GM12872 (cell line): ENCODE measurements at regions not wholly inside any gene's neighbourhood (a gene's known extent, or its start where the extent isn't known, plus 50 kb on each side); places are given as distances from the start of the nearest gene placed in this dataset.

Source experiments
- TF ChIP-seq, protein P1 (sequence below): IDR thresholded peaks from 3 replicates; pipeline ENCODE4 v1.5.1; 2011; ENCODE audit warnings: low read depth, mild to moderate bottlenecking, low read length, moderate library complexity; ENCODE audit not compliant: insufficient read depth

DNA sequence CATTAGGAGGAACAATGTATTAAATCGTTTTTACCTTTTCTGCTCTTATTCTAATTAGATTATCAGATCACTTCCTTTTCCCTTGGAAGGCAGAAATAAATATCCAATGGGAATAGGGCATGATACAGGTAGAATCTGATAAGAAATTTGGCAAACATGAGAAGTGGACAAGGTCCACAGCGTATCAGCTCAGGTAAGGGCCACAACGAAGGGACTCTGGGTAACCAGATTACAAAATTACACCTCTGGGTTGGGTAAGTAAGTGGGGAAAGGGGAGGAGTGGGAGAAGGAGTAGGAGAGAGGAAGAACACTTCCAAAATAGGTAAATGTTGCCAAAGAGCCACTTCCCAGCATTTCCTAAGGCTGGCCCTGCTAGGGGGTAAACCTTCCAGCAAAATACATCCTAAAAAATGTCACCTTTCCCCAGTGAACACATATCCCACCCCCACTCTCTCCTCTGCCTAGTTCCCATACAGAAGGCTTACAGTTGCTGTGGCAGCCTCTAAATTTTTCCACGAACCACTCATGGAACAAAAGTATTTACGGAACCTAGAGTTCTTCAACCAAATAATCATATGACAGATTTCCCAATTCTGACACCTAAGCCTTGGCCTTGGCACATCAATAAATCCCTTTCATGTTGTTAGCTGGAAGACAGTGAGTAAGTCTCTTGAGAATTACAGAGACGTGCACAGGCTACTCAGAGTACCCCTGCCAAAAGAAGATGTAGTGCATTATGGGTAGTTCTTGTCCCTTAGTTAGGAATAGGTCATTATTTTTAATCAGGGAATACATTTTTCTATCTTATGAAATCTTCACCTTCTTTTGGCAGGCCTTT lies 51.5 kb upstream of the DLX6 start:
- TF ChIP-seq, protein P1, sequence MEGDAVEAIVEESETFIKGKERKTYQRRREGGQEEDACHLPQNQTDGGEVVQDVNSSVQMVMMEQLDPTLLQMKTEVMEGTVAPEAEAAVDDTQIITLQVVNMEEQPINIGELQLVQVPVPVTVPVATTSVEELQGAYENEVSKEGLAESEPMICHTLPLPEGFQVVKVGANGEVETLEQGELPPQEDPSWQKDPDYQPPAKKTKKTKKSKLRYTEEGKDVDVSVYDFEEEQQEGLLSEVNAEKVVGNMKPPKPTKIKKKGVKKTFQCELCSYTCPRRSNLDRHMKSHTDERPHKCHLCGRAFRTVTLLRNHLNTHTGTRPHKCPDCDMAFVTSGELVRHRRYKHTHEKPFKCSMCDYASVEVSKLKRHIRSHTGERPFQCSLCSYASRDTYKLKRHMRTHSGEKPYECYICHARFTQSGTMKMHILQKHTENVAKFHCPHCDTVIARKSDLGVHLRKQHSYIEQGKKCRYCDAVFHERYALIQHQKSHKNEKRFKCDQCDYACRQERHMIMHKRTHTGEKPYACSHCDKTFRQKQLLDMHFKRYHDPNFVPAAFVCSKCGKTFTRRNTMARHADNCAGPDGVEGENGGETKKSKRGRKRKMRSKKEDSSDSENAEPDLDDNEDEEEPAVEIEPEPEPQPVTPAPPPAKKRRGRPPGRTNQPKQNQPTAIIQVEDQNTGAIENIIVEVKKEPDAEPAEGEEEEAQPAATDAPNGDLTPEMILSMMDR: no peak
